ENCODE measurements at regions not wholly inside any gene's neighbourhood (a gene's known extent, or its start where the extent isn't known, plus 50 kb on each side); places are given as distances from the start of the nearest gene placed in this dataset.

- TF ChIP-seq CTCF (IDR thresholded peaks at IDR 0.05) (no peak), EP300 (IDR thresholded peaks at IDR 0.05) (no peak)
These were observed 330.2 kb downstream of the TMEM114 start for GRCh38 chr16:8260140-8260539.

Data from ovary (tissue), 3 donors.